Mucosa of stomach (tissue), 1 donor: ENCODE measurements at regions not wholly inside any gene's neighbourhood (a gene's known extent, or its start where the extent isn't known, plus 50 kb on each side); places are given as distances from the start of the nearest gene placed in this dataset.

Experiments
- H3K27me3 ChIP-seq: one replicate; pipeline ENCODE4 v1.7.0; 2013; ENCODE audit warnings: mild to moderate bottlenecking, low read length; ENCODE audit not compliant: control insufficient read depth, insufficient read depth
- H3K36me3 ChIP-seq: one replicate; pipeline ENCODE4 v1.7.0; 2013; ENCODE audit warnings: low read length; ENCODE audit not compliant: control insufficient read depth, insufficient read depth
- H3K4me1 ChIP-seq: one replicate; pipeline ENCODE4 v1.7.0; 2013; ENCODE audit warnings: mild to moderate bottlenecking, low read length; ENCODE audit not compliant: control insufficient read depth, insufficient read depth
- H3K4me3 ChIP-seq: one replicate; pipeline ENCODE4 v1.7.0; 2013; ENCODE audit warnings: low read length
- H3K9ac ChIP-seq: one replicate; pipeline ENCODE4 v1.7.0; 2013; ENCODE audit warnings: mild to moderate bottlenecking, low read length, moderate library complexity
- H3K9me3 ChIP-seq: one replicate; pipeline ENCODE4 v1.7.0; 2013; ENCODE audit warnings: mild to moderate bottlenecking, low read length, moderate library complexity; ENCODE audit not compliant: control insufficient read depth
- donor health status: Pancreatic carcinoma.

- H3K27me3 ChIP-seq = no peaks in the 10 kb centered on the region
- no peaks in the 10 kb centered on the region for H3K9me3 ChIP-seq
- no peak overlapping the region for H3K4me3 ChIP-seq
- H3K9ac ChIP-seq = no peak overlapping the region
- H3K36me3 ChIP-seq = no peaks in the 10 kb centered on the region
- no peaks in the 10 kb centered on the region for H3K4me1 ChIP-seq
These were observed 69.4 kb upstream of the CA10 start for GRCh38 chr17:52227926-52228325.

- Histone ChIP-seq H3K9ac (no peak overlapping the region), H3K27me3 (no peaks in the 10 kb centered on the region), H3K4me1 (no peaks in the 10 kb centered on the region), H3K36me3 (no peaks in the 10 kb centered on the region), H3K4me3 (no peak overlapping the region), H3K9me3 (no peaks in the 10 kb centered on the region)
These were observed 54.9 kb upstream of the CA10 start for GRCh38 chr17:52213451-52213850.

- no peaks in the 10 kb centered on the region for H3K9me3 ChIP-seq
- no peaks in the 10 kb centered on the region for H3K36me3 ChIP-seq
- H3K27me3 ChIP-seq = no peaks in the 10 kb centered on the region
- H3K9ac ChIP-seq = no peak overlapping the region
- H3K4me3 ChIP-seq = no peak overlapping the region
- H3K4me1 ChIP-seq = no peaks in the 10 kb centered on the region
These were observed 54.3 kb upstream of the CA10 start for GRCh38 chr17:52212851-52213250.

GRCh38 chr17:52209507-52209906 lies 51.0 kb upstream of the CA10 start:
- H3K4me3 ChIP-seq = no peak overlapping the region
- H3K4me1 ChIP-seq = no peaks in the 10 kb centered on the region
- no peak overlapping the region for H3K9ac ChIP-seq
- no peaks in the 10 kb centered on the region for H3K27me3 ChIP-seq
- no peaks in the 10 kb centered on the region for H3K9me3 ChIP-seq
- no peaks in the 10 kb centered on the region for H3K36me3 ChIP-seq
